WTC11 (cell line): ENCODE measurements at regions not wholly inside any gene's neighbourhood (a gene's known extent, or its start where the extent isn't known, plus 50 kb on each side); places are given as distances from the start of the nearest gene placed in this dataset.

Experiments used
- ATF1 ChIP-seq: sonication (generic); formaldehyde crosslinking; IDR thresholded peaks from 2 replicates; pipeline ENCODE4 v1.8.1; 2023; ENCODE audit warnings: mild to moderate bottlenecking, moderate library complexity, missing genetic modification reagents
- ETV6 ChIP-seq: sonication (generic); formaldehyde crosslinking; IDR thresholded peaks from 2 replicates; pipeline ENCODE4 v1.8.1; 2022; ENCODE audit warnings: mild to moderate bottlenecking, missing genetic modification reagents
- FOXK1 ChIP-seq: sonication (generic); formaldehyde crosslinking; IDR thresholded peaks from 2 replicates; pipeline ENCODE4 v1.8.0; 2022; ENCODE audit warnings: mild to moderate bottlenecking, moderate library complexity, missing genetic modification reagents
- GABPB1 ChIP-seq: sonication (generic); formaldehyde crosslinking; IDR thresholded peaks from 2 replicates; pipeline ENCODE4 v1.8.1; 2023; ENCODE audit warnings: mild to moderate bottlenecking, missing genetic modification reagents
- HMGA2 ChIP-seq: fragments of 250-450 bp; sonication (Bioruptor Pico); IDR thresholded peaks from 2 replicates; pipeline ENCODE4 v1.4.0; 2021; ENCODE audit warnings: mild to moderate bottlenecking, moderate library complexity
- JUN ChIP-seq: sonication (generic); formaldehyde crosslinking; IDR thresholded peaks from 2 replicates; pipeline ENCODE4 v1.8.0; 2023; ENCODE audit warnings: mild to moderate bottlenecking, missing genetic modification reagents
- NR3C1 ChIP-seq: sonication (generic); formaldehyde crosslinking; conservative IDR thresholded peaks from 2 replicates; pipeline ENCODE4 v1.8.1; 2023; ENCODE audit warnings: low read depth, mild to moderate bottlenecking, missing genetic modification reagents
- SMAD3 ChIP-seq: sonication (generic); formaldehyde crosslinking; IDR thresholded peaks from 2 replicates; pipeline ENCODE4 v1.8.0; 2022; ENCODE audit warnings: missing genetic modification reagents, mild to moderate bottlenecking, borderline replicate concordance
- TEAD4 ChIP-seq: sonication (generic); formaldehyde crosslinking; IDR thresholded peaks from 2 replicates; pipeline ENCODE4 v1.8.0; 2022; ENCODE audit warnings: mild to moderate bottlenecking, missing genetic modification reagents
- ZNF263 ChIP-seq: sonication (generic); formaldehyde crosslinking; IDR thresholded peaks from 2 replicates; pipeline ENCODE4 v1.8.1; 2022; ENCODE audit warnings: low read depth, mild to moderate bottlenecking, moderate library complexity, missing genetic modification reagents
- ZNF416 ChIP-seq: fragments of 250-450 bp; sonication (Bioruptor Pico); IDR thresholded peaks from 2 replicates; pipeline ENCODE4 v1.9.0; 2021; ENCODE audit warnings: mild to moderate bottlenecking, inconsistent platforms
- TF ChIP-seq, protein P1 (sequence below): sonication (generic); formaldehyde crosslinking; IDR thresholded peaks from 2 replicates; pipeline ENCODE4 v1.8.1; 2023; ENCODE audit warnings: mild to moderate bottlenecking, missing genetic modification reagents
- TF ChIP-seq, protein P2 (sequence below): fragments of 200-600 bp; IDR thresholded peaks from 2 replicates; pipeline ENCODE4 v1.8.0; 2022; ENCODE audit warnings: antibody characterized with exemption
- TF ChIP-seq, protein P3 (sequence below): sonication (generic); formaldehyde crosslinking; IDR thresholded peaks from 2 replicates; pipeline ENCODE4 v1.8.1; 2022; ENCODE audit warnings: low read depth, mild to moderate bottlenecking, moderate library complexity, missing genetic modification reagents, borderline replicate concordance

DNA sequence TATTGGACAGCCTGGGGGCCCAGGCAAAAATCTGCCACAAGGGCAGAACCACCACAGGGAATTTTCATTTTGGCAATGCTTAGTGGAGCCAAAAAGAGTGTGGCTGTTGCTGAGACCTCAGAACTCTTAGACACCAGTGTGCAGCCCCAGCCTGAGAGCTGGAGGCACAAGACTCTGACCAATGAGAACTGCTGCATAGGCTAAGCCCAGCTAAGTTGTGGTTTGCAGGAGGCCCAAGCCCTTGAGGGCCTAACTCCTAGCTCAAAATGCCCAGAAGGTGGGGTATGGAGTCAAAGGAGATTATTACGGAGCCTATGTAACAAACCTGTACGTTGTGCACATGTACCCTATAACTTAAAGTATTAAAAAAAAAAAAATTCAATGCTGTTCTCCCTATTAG, 296.7 kb downstream of the TRAM1L1 start:
- TF ChIP-seq HMGA2: no peak
- TF ChIP-seq, protein P1, sequence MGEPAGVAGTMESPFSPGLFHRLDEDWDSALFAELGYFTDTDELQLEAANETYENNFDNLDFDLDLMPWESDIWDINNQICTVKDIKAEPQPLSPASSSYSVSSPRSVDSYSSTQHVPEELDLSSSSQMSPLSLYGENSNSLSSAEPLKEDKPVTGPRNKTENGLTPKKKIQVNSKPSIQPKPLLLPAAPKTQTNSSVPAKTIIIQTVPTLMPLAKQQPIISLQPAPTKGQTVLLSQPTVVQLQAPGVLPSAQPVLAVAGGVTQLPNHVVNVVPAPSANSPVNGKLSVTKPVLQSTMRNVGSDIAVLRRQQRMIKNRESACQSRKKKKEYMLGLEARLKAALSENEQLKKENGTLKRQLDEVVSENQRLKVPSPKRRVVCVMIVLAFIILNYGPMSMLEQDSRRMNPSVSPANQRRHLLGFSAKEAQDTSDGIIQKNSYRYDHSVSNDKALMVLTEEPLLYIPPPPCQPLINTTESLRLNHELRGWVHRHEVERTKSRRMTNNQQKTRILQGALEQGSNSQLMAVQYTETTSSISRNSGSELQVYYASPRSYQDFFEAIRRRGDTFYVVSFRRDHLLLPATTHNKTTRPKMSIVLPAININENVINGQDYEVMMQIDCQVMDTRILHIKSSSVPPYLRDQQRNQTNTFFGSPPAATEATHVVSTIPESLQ: no peak
- TF ChIP-seq, protein P2, sequence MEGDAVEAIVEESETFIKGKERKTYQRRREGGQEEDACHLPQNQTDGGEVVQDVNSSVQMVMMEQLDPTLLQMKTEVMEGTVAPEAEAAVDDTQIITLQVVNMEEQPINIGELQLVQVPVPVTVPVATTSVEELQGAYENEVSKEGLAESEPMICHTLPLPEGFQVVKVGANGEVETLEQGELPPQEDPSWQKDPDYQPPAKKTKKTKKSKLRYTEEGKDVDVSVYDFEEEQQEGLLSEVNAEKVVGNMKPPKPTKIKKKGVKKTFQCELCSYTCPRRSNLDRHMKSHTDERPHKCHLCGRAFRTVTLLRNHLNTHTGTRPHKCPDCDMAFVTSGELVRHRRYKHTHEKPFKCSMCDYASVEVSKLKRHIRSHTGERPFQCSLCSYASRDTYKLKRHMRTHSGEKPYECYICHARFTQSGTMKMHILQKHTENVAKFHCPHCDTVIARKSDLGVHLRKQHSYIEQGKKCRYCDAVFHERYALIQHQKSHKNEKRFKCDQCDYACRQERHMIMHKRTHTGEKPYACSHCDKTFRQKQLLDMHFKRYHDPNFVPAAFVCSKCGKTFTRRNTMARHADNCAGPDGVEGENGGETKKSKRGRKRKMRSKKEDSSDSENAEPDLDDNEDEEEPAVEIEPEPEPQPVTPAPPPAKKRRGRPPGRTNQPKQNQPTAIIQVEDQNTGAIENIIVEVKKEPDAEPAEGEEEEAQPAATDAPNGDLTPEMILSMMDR: no peak
- TF ChIP-seq NR3C1 (CRISPR knock-in tag): no peak
- TF ChIP-seq ZNF416: no peak
- TF ChIP-seq SMAD3 (CRISPR knock-in tag): no peak
- TF ChIP-seq ETV6 (CRISPR knock-in tag): no peak
- no peak for TF ChIP-seq JUN (CRISPR knock-in tag)
- no peak for TF ChIP-seq FOXK1
- TF ChIP-seq ATF1 (CRISPR knock-in tag): no peak
- no peak for TF ChIP-seq TEAD4 (CRISPR knock-in tag)
- TF ChIP-seq GABPB1: no peak
- TF ChIP-seq, protein P3, sequence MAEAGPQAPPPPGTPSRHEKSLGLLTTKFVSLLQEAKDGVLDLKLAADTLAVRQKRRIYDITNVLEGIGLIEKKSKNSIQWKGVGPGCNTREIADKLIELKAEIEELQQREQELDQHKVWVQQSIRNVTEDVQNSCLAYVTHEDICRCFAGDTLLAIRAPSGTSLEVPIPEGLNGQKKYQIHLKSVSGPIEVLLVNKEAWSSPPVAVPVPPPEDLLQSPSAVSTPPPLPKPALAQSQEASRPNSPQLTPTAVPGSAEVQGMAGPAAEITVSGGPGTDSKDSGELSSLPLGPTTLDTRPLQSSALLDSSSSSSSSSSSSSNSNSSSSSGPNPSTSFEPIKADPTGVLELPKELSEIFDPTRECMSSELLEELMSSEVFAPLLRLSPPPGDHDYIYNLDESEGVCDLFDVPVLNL (CRISPR knock-in tag): no peak
- TF ChIP-seq ZNF263 (CRISPR knock-in tag): no peak
